Bone marrow (tissue), 2 donors: ENCODE measurements at regions not wholly inside any gene's neighbourhood (a gene's known extent, or its start where the extent isn't known, plus 50 kb on each side); places are given as distances from the start of the nearest gene placed in this dataset.
A peak's percentile ranks its signal among the peaks of the same experiment; 100 is the strongest.
"Not testable (repeated sequence)": the region's sequence is repeated elsewhere in the genome, so short reads cannot be mapped to it uniquely, and the experiment has no call there.

Experiments
- DNase-seq, 2 donors: peaks; one replicate each; lab custom pipeline; 2025; lab: John Stamatoyannopoulos, UW

- no peak for DNase-seq
Measured at GRCh38 chr9:36521148-36521547, 51.5 kb upstream of the MELK start.

- peak in 1 of 2 donors; percentile 19 for DNase-seq
Measured at GRCh38 chr9:36517131-36517530, 55.6 kb upstream of the MELK start.

GRCh38 chr9:36504156-36504555 lies 68.5 kb upstream of the MELK start:
- peak in 1 of 2 donors; percentile 4 for DNase-seq

GRCh38 chr9:36503172-36504088 lies 69.3 kb upstream of the MELK start:
- no peak for DNase-seq

- no peak for DNase-seq
Measured at GRCh38 chr9:36501727-36502126, 71.0 kb upstream of the MELK start.

- DNase-seq: not testable (repeated sequence)
Measured at GRCh38 chr9:36500931-36501330, 71.8 kb upstream of the MELK start.

GRCh38 chr9:36499174-36499890 lies 73.4 kb upstream of the MELK start:
- DNase-seq: no peak

GRCh38 chr9:36493564-36493963 lies 79.1 kb upstream of the MELK start:
- DNase-seq: peak in 1 of 2 donors; percentile 26

GRCh38 chr9:36492865-36493264 lies 79.8 kb upstream of the MELK start:
- DNase-seq: no peak

- DNase-seq: no peak
Measured at GRCh38 chr9:36489453-36489852, 83.2 kb upstream of the MELK start.

- DNase-seq: no peak
Measured at GRCh38 chr9:36488389-36488756, 84.3 kb upstream of the MELK start.

GRCh38 chr9:36487482-36488388 lies 85.0 kb upstream of the MELK start:
- DNase-seq: peak; percentile 58 to 65

- peak; percentile 15 to 56 for DNase-seq
Measured at GRCh38 chr9:36486933-36487481, 85.7 kb upstream of the MELK start.

GRCh38 chr9:36486329-36486932 lies 86.3 kb upstream of the MELK start:
- peak in 1 of 2 donors; percentile 21 for DNase-seq

GRCh38 chr9:36485647-36486328 lies 85.7 kb upstream of the RNF38 start:
- DNase-seq: no peak

GRCh38 chr9:36484124-36484523 lies 84.1 kb upstream of the RNF38 start:
- DNase-seq: no peak

- DNase-seq: no peak
Measured at GRCh38 chr9:36479101-36479500, 79.0 kb upstream of the RNF38 start.

- no peak for DNase-seq
Measured at GRCh38 chr9:36471359-36471758, 71.3 kb upstream of the RNF38 start.

GRCh38 chr9:36470643-36471290 lies 70.7 kb upstream of the RNF38 start:
- peak; percentile 9 to 78 for DNase-seq

- no peak for DNase-seq
Measured at GRCh38 chr9:36463467-36463866, 63.4 kb upstream of the RNF38 start.
